HEK293 (cell line): ENCODE measurements at regions not wholly inside any gene's neighbourhood (a gene's known extent, or its start where the extent isn't known, plus 50 kb on each side); places are given as distances from the start of the nearest gene placed in this dataset.

Experiments
- CTCF ChIP-seq: fragments of 450-650 bp; formaldehyde crosslinking; IDR thresholded peaks from 2 replicates; pipeline ENCODE4 v1.5.1; 2016; ENCODE audit warnings: missing biosample characterization, missing genetic modification characterization
- KLF1 ChIP-seq: fragments of 450-650 bp; formaldehyde crosslinking; IDR thresholded peaks from 2 replicates; pipeline ENCODE4 v1.5.1; 2016; ENCODE audit warnings: missing biosample characterization, missing genetic modification characterization
- REST ChIP-seq: fragments of 450-650 bp; formaldehyde crosslinking; IDR thresholded peaks from 2 replicates; pipeline ENCODE4 v1.5.1; 2016; ENCODE audit warnings: missing biosample characterization, missing genetic modification characterization
- SP7 ChIP-seq: fragments of 450-650 bp; formaldehyde crosslinking; IDR thresholded peaks from 2 replicates; pipeline ENCODE4 v1.5.1; 2016; ENCODE audit warnings: missing biosample characterization, missing genetic modification characterization
- ZNF138 ChIP-seq: fragments of 450-650 bp; formaldehyde crosslinking; IDR thresholded peaks from 2 replicates; pipeline ENCODE4 v1.5.1; 2016; ENCODE audit warnings: missing biosample characterization, missing genetic modification characterization, borderline replicate concordance
- ZNF214 ChIP-seq: fragments of 450-650 bp; formaldehyde crosslinking; IDR thresholded peaks from 2 replicates; pipeline ENCODE4 v1.5.1; 2017; ENCODE audit warnings: missing biosample characterization, mild to moderate bottlenecking, missing genetic modification characterization, borderline replicate concordance
- ZNF416 ChIP-seq: fragments of 450-650 bp; formaldehyde crosslinking; IDR thresholded peaks from 2 replicates; pipeline ENCODE4 v1.5.1; 2016; ENCODE audit warnings: missing biosample characterization, missing genetic modification characterization
- ZNF530 ChIP-seq: fragments of 450-650 bp; formaldehyde crosslinking; IDR thresholded peaks from 2 replicates; pipeline ENCODE4 v1.5.1; 2016; ENCODE audit warnings: low read depth, missing biosample characterization, missing genetic modification characterization

- TF ChIP-seq ZNF530 (tag by site-specific recombination) (no peak), CTCF (tag by site-specific recombination) (no peak), KLF1 (peak; percentile 59), ZNF214 (tag by site-specific recombination) (no peak), REST (tag by site-specific recombination) (no peak), SP7 (tag by site-specific recombination) (no peak), ZNF416 (no peak), ZNF138 (no peak)
Observed at GRCh38 chr2:120933693-120934573, 198.3 kb downstream of the GLI2 start.
